ENCODE measurements at regions not wholly inside any gene's neighbourhood (a gene's known extent, or its start where the extent isn't known, plus 50 kb on each side); places are given as distances from the start of the nearest gene placed in this dataset.

GRCh38 chr6:8608737-8609136, 173.4 kb upstream of the SLC35B3 start:
- Histone ChIP-seq H3K4me1 (no peaks in the 10 kb centered on the region), H3K4me3 (no peak overlapping the region), H3K36me3 (no peaks in the 10 kb centered on the region), H3K9me3 (no peaks in the 10 kb centered on the region), H3K27ac (no peak overlapping the region), H3K27me3 (no peaks in the 10 kb centered on the region)
- TF ChIP-seq CTCF (IDR thresholded peaks at IDR 0.05) = no peak
- DNase-seq (ENCODE audit: low spot score) = no peak

- peaks cover 0 to 11% of the 10 kb centered on the region in 2 donors for H3K9me3 ChIP-seq
- TF ChIP-seq CTCF (IDR thresholded peaks at IDR 0.05) = no peak
These were observed 154.8 kb upstream of the SLC35B3 start for GRCh38 chr6:8589941-8590729.

GRCh38 chr6:8588176-8588575, 152.8 kb upstream of the SLC35B3 start:
- H3K4me1 ChIP-seq = no peaks in the 10 kb centered on the region
- H3K27ac ChIP-seq = no peak overlapping the region
- H3K27me3 ChIP-seq = no peaks in the 10 kb centered on the region
- TF ChIP-seq CTCF (IDR thresholded peaks at IDR 0.05) = no peak
- H3K9me3 ChIP-seq = peaks cover 0 to 10% of the 10 kb centered on the region in 2 donors
- no peaks in the 10 kb centered on the region for H3K36me3 ChIP-seq
- no peak overlapping the region for H3K4me3 ChIP-seq
- no peak for DNase-seq (ENCODE audit: low spot score)

More at GRCh38 chr6:8589941-8590729, 154.8 kb upstream of the SLC35B3 start:
- no peaks in the 10 kb centered on the region for H3K4me1 ChIP-seq
- H3K4me3 ChIP-seq = no peak overlapping the region
- no peak overlapping the region for H3K27ac ChIP-seq
- H3K27me3 ChIP-seq = no peaks in the 10 kb centered on the region
- no peaks in the 10 kb centered on the region for H3K36me3 ChIP-seq
- DNase-seq (ENCODE audit: low spot score) = no peak

- no peaks in the 10 kb centered on the region for H3K4me1 ChIP-seq
- H3K36me3 ChIP-seq = no peaks in the 10 kb centered on the region
- no peak overlapping the region for H3K27ac ChIP-seq
- no peaks in the 10 kb centered on the region for H3K9me3 ChIP-seq
- no peak overlapping the region for H3K4me3 ChIP-seq
- DNase-seq (ENCODE audit: low spot score) = no peak
- TF ChIP-seq CTCF (IDR thresholded peaks at IDR 0.05) = no peak
- H3K27me3 ChIP-seq = no peaks in the 10 kb centered on the region
These were observed 147.9 kb upstream of the SLC35B3 start for GRCh38 chr6:8583291-8583690.

GRCh38 chr6:8579372-8579771, 144.0 kb upstream of the SLC35B3 start:
- no peaks in the 10 kb centered on the region for H3K9me3 ChIP-seq
- TF ChIP-seq CTCF (IDR thresholded peaks at IDR 0.05) = no peak
- H3K27ac ChIP-seq = no peak overlapping the region
- H3K4me3 ChIP-seq = no peak overlapping the region
- no peaks in the 10 kb centered on the region for H3K4me1 ChIP-seq
- H3K36me3 ChIP-seq = no peaks in the 10 kb centered on the region
- DNase-seq (ENCODE audit: low spot score) = no peak
- H3K27me3 ChIP-seq = no peaks in the 10 kb centered on the region

- Histone ChIP-seq H3K4me3 (no peak overlapping the region), H3K9me3 (no peaks in the 10 kb centered on the region), H3K36me3 (no peaks in the 10 kb centered on the region), H3K27ac (no peak overlapping the region), H3K4me1 (no peaks in the 10 kb centered on the region), H3K27me3 (no peaks in the 10 kb centered on the region)
- TF ChIP-seq CTCF (IDR thresholded peaks at IDR 0.05) = no peak
- DNase-seq (ENCODE audit: low spot score) = no peak
These were observed 142.7 kb upstream of the SLC35B3 start for GRCh38 chr6:8578006-8578405.
